ENCODE measurements at regions not wholly inside any gene's neighbourhood (a gene's known extent, or its start where the extent isn't known, plus 50 kb on each side); places are given as distances from the start of the nearest gene placed in this dataset.

- no peak for DNase-seq
- no peak overlapping the region for H4K91ac ChIP-seq (ENCODE audit: low read length)
- H3K4me3 ChIP-seq (ENCODE audit: insufficient read depth in 1 of 2, low read depth in 1 of 2, low read length in 2 of 2) = no peak overlapping the region
- H3K4ac ChIP-seq (ENCODE audit: low read depth in 1 of 2, low read length in 2 of 2) = no peak overlapping the region
- H3K4me1 ChIP-seq (ENCODE audit: control insufficient read depth, insufficient read depth, low read depth, low read length) = no peaks in the 10 kb centered on the region
- no peak overlapping the region for H2BK15ac ChIP-seq (ENCODE audit: low read depth, poor library complexity, severe bottlenecking)
- H2BK120ac ChIP-seq (ENCODE audit: low read depth, low read length) = no peak overlapping the region
- H3K18ac ChIP-seq (ENCODE audit: low read depth in 1 of 2, low read length in 2 of 2) = no peak overlapping the region
- H3K36me3 ChIP-seq (ENCODE audit: control insufficient read depth in 1 of 2, insufficient read depth in 2 of 2, low read depth in 1 of 2, low read length in 2 of 2) = no peaks in the 10 kb centered on the region
- H3K27me3 ChIP-seq (ENCODE audit: control insufficient read depth in 1 of 2, insufficient read depth in 1 of 2, low read length in 2 of 2) = peaks cover 0 to 64% of the 10 kb centered on the region in 2 experiments
- H3K9me3 ChIP-seq (ENCODE audit: control insufficient read depth, low read length) = peaks cover 2% of the 10 kb centered on the region
- H4K8ac ChIP-seq (ENCODE audit: low read length) = no peak overlapping the region
- no peak overlapping the region for H2BK5ac ChIP-seq (ENCODE audit: low read depth, low read length, poor library complexity, severe bottlenecking)
- no peak overlapping the region for H3K27ac ChIP-seq (ENCODE audit: low read length, poor library complexity, severe bottlenecking)
- no peak overlapping the region for H2AK5ac ChIP-seq (ENCODE audit: low read length, severe bottlenecking)
- no peak overlapping the region for H2AFZ ChIP-seq (ENCODE audit: low read depth, low read length)
- no peaks in the 10 kb centered on the region for H3K79me1 ChIP-seq (replicated peaks; ENCODE audit: low read length, poor library complexity, severe bottlenecking)
- H2BK12ac ChIP-seq (ENCODE audit: low read length in 2 of 2) = no peak overlapping the region
- H3K14ac ChIP-seq (ENCODE audit: low read length in 2 of 2) = no peak overlapping the region
- no peak overlapping the region for H3K23ac ChIP-seq (ENCODE audit: low read length in 2 of 2)
- H3K9ac ChIP-seq (ENCODE audit: low read length) = no peak overlapping the region
- H3K4me2 ChIP-seq (ENCODE audit: low read length, poor library complexity, severe bottlenecking) = no peak overlapping the region
- WGBS = 73% methylated on average over 5 of the region's 6 CpGs
These were observed 258.4 kb downstream of the BCOR start for GRCh38 chrX:39839371-39839770.

GRCh38 chrX:39840133-39840532, 257.6 kb downstream of the BCOR start:
- H2AK5ac ChIP-seq (ENCODE audit: low read length, severe bottlenecking) = no peak overlapping the region
- H3K14ac ChIP-seq (ENCODE audit: low read length in 2 of 2) = no peak overlapping the region
- H3K9ac ChIP-seq (ENCODE audit: low read length) = no peak overlapping the region

GRCh38 chrX:39840581-39841093, 257.1 kb downstream of the BCOR start:
- WGBS = 94% methylated on average over 20 of the region's 20 CpGs
- Histone ChIP-seq H3K9me3 (ENCODE audit: control insufficient read depth, low read length) (peaks cover 2% of the 10 kb centered on the region), H3K4me3 (ENCODE audit: insufficient read depth in 1 of 2, low read depth in 1 of 2, low read length in 2 of 2) (no peak overlapping the region), H3K79me1 (replicated peaks; ENCODE audit: low read length, poor library complexity, severe bottlenecking) (no peaks in the 10 kb centered on the region), H3K14ac (ENCODE audit: low read length in 2 of 2) (no peak overlapping the region), H3K27ac (ENCODE audit: low read length, poor library complexity, severe bottlenecking) (no peak overlapping the region), H3K9ac (ENCODE audit: low read length) (no peak overlapping the region), H3K27me3 (ENCODE audit: control insufficient read depth in 1 of 2, insufficient read depth in 1 of 2, low read length in 2 of 2) (peaks cover 0 to 66% of the 10 kb centered on the region in 2 experiments), H2BK15ac (ENCODE audit: low read depth, poor library complexity, severe bottlenecking) (no peak overlapping the region), H2AFZ (ENCODE audit: low read depth, low read length) (no peak overlapping the region), H3K4me1 (ENCODE audit: control insufficient read depth, insufficient read depth, low read depth, low read length) (no peaks in the 10 kb centered on the region), H2AK5ac (ENCODE audit: low read length, severe bottlenecking) (no peak overlapping the region), H2BK12ac (ENCODE audit: low read length in 2 of 2) (no peak overlapping the region), H3K4me2 (ENCODE audit: low read length, poor library complexity, severe bottlenecking) (no peak overlapping the region), H4K8ac (ENCODE audit: low read length) (no peak overlapping the region), H3K4ac (ENCODE audit: low read depth in 1 of 2, low read length in 2 of 2) (no peak overlapping the region), H3K36me3 (ENCODE audit: control insufficient read depth in 1 of 2, insufficient read depth in 2 of 2, low read depth in 1 of 2, low read length in 2 of 2) (no peaks in the 10 kb centered on the region), H4K91ac (ENCODE audit: low read length) (no peak overlapping the region), H3K18ac (ENCODE audit: low read depth in 1 of 2, low read length in 2 of 2) (no peak overlapping the region), H3K23ac (ENCODE audit: low read length in 2 of 2) (no peak overlapping the region), H2BK5ac (ENCODE audit: low read depth, low read length, poor library complexity, severe bottlenecking) (no peak overlapping the region), H2BK120ac (ENCODE audit: low read depth, low read length) (no peak overlapping the region)
- no peak for DNase-seq

More at GRCh38 chrX:39840133-39840532, 257.6 kb downstream of the BCOR start:
- Histone ChIP-seq H3K4me2 (ENCODE audit: low read length, poor library complexity, severe bottlenecking) (no peak overlapping the region), H4K91ac (ENCODE audit: low read length) (no peak overlapping the region), H2BK12ac (ENCODE audit: low read length in 2 of 2) (no peak overlapping the region), H3K79me1 (replicated peaks; ENCODE audit: low read length, poor library complexity, severe bottlenecking) (no peaks in the 10 kb centered on the region), H3K4me3 (ENCODE audit: insufficient read depth in 1 of 2, low read depth in 1 of 2, low read length in 2 of 2) (no peak overlapping the region), H3K23ac (ENCODE audit: low read length in 2 of 2) (no peak overlapping the region), H3K18ac (ENCODE audit: low read depth in 1 of 2, low read length in 2 of 2) (no peak overlapping the region), H3K4ac (ENCODE audit: low read depth in 1 of 2, low read length in 2 of 2) (no peak overlapping the region), H2BK15ac (ENCODE audit: low read depth, poor library complexity, severe bottlenecking) (no peak overlapping the region), H3K4me1 (ENCODE audit: control insufficient read depth, insufficient read depth, low read depth, low read length) (no peaks in the 10 kb centered on the region), H3K36me3 (ENCODE audit: control insufficient read depth in 1 of 2, insufficient read depth in 2 of 2, low read depth in 1 of 2, low read length in 2 of 2) (no peaks in the 10 kb centered on the region), H3K9me3 (ENCODE audit: control insufficient read depth, low read length) (peaks cover 2% of the 10 kb centered on the region), H2BK120ac (ENCODE audit: low read depth, low read length) (no peak overlapping the region), H4K8ac (ENCODE audit: low read length) (no peak overlapping the region), H2BK5ac (ENCODE audit: low read depth, low read length, poor library complexity, severe bottlenecking) (no peak overlapping the region), H3K27ac (ENCODE audit: low read length, poor library complexity, severe bottlenecking) (no peak overlapping the region), H3K27me3 (ENCODE audit: control insufficient read depth in 1 of 2, insufficient read depth in 1 of 2, low read length in 2 of 2) (peaks cover 0 to 64% of the 10 kb centered on the region in 2 experiments), H2AFZ (ENCODE audit: low read depth, low read length) (no peak overlapping the region)
- DNase-seq = no peak
- 99% methylated on average over 13 of the region's 14 CpGs for WGBS

- no peak overlapping the region for H2AFZ ChIP-seq (ENCODE audit: low read depth, low read length)
- H3K14ac ChIP-seq (ENCODE audit: low read length in 2 of 2) = no peak overlapping the region
- H2BK120ac ChIP-seq (ENCODE audit: low read depth, low read length) = no peak overlapping the region
- no peak overlapping the region for H4K8ac ChIP-seq (ENCODE audit: low read length)
- no peak overlapping the region for H2BK15ac ChIP-seq (ENCODE audit: low read depth, poor library complexity, severe bottlenecking)
- no peak for DNase-seq
- no peak overlapping the region for H4K91ac ChIP-seq (ENCODE audit: low read length)
- H3K36me3 ChIP-seq (ENCODE audit: control insufficient read depth in 1 of 2, insufficient read depth in 2 of 2, low read depth in 1 of 2, low read length in 2 of 2) = no peaks in the 10 kb centered on the region
- H3K18ac ChIP-seq (ENCODE audit: low read depth in 1 of 2, low read length in 2 of 2) = no peak overlapping the region
- H3K9me3 ChIP-seq (ENCODE audit: control insufficient read depth, low read length) = peaks cover 5% of the 10 kb centered on the region
- no peak overlapping the region for H2BK5ac ChIP-seq (ENCODE audit: low read depth, low read length, poor library complexity, severe bottlenecking)
- H3K4me3 ChIP-seq (ENCODE audit: insufficient read depth in 1 of 2, low read depth in 1 of 2, low read length in 2 of 2) = no peak overlapping the region
- peaks cover 0 to 68% of the 10 kb centered on the region in 2 experiments for H3K27me3 ChIP-seq (ENCODE audit: control insufficient read depth in 1 of 2, insufficient read depth in 1 of 2, low read length in 2 of 2)
- H3K4ac ChIP-seq (ENCODE audit: low read depth in 1 of 2, low read length in 2 of 2) = no peak overlapping the region
- no peak overlapping the region for H3K4me2 ChIP-seq (ENCODE audit: low read length, poor library complexity, severe bottlenecking)
- H3K4me1 ChIP-seq (ENCODE audit: control insufficient read depth, insufficient read depth, low read depth, low read length) = no peaks in the 10 kb centered on the region
- no peak overlapping the region for H3K27ac ChIP-seq (ENCODE audit: low read length, poor library complexity, severe bottlenecking)
- WGBS = 56% methylated on average over 6 of the region's 6 CpGs
- no peak overlapping the region for H2AK5ac ChIP-seq (ENCODE audit: low read length, severe bottlenecking)
- no peaks in the 10 kb centered on the region for H3K79me1 ChIP-seq (replicated peaks; ENCODE audit: low read length, poor library complexity, severe bottlenecking)
- no peak overlapping the region for H2BK12ac ChIP-seq (ENCODE audit: low read length in 2 of 2)
- no peak overlapping the region for H3K9ac ChIP-seq (ENCODE audit: low read length)
- no peak overlapping the region for H3K23ac ChIP-seq (ENCODE audit: low read length in 2 of 2)
These were observed 256.2 kb downstream of the BCOR start for GRCh38 chrX:39841604-39842003.
